H1 (cell line): ENCODE measurements at regions not wholly inside any gene's neighbourhood (a gene's known extent, or its start where the extent isn't known, plus 50 kb on each side); places are given as distances from the start of the nearest gene placed in this dataset.

Source experiments
- CTCF ChIA-PET: fragments of 300-600 bp; sonication (Branson Sonifier 250); formaldehyde crosslinking; loops from one replicate; lab custom pipeline; 2021; ENCODE audit not compliant: partially characterized antibody; lab: Charles Lee
- POLR2A ChIA-PET: fragments of 300-600 bp; sonication (Branson Sonifier 250); formaldehyde crosslinking; loops from one replicate; lab custom pipeline; 2021; ENCODE audit warnings: inconsistent platforms; ENCODE audit not compliant: partially characterized antibody; lab: Charles Lee
- DNase-seq, 2 experiments: peaks; one replicate each; pipeline versions ENCODE4 v3.0.0 to v3.0.0-alpha.2; 2010 to 2022; ENCODE audit warnings: low spot score in 2 of 2, low read depth in 1 of 2, mixed read lengths in 1 of 2
- FAIRE-seq: peaks from 2 replicates; lab custom pipeline; 2011; peaks lifted over from hg19 to GRCh38; lab: Jason Lieb, UNC
- H2AFZ ChIP-seq: 2 replicates; pipeline ENCODE4 v1.8.1; 2012; ENCODE audit warnings: low read length, inconsistent platforms
- H2AK5ac ChIP-seq: 2 replicates; pipeline ENCODE4 v1.6.1; 2013; ENCODE audit warnings: low read depth, low read length
- H2BK120ac ChIP-seq: replicated peaks from 2 replicates; pipeline ENCODE3; 2013; ENCODE audit warnings: low read depth, low read length, inconsistent platforms
- H2BK12ac ChIP-seq: 2 replicates; pipeline ENCODE4 v1.6.1; 2013; ENCODE audit warnings: low read depth, low read length
- H2BK15ac ChIP-seq: 2 replicates; pipeline ENCODE4 v1.6.1; 2013; ENCODE audit warnings: low read length
- H2BK20ac ChIP-seq: 2 replicates; pipeline ENCODE4 v1.6.1; 2013; ENCODE audit warnings: low read length
- H2BK5ac ChIP-seq: 2 replicates; pipeline ENCODE4 v1.6.1; 2013; ENCODE audit warnings: low read depth, low read length
- H3K14ac ChIP-seq: 2 replicates; pipeline ENCODE4 v1.6.1; 2013; ENCODE audit warnings: inconsistent platforms; ENCODE audit not compliant: insufficient read length
- H3K18ac ChIP-seq: 2 replicates; pipeline ENCODE4 v1.6.1; 2013; ENCODE audit warnings: low read length; ENCODE audit errors: extremely low read depth
- H3K23ac ChIP-seq: 2 replicates; pipeline ENCODE4 v1.6.1; 2013; ENCODE audit warnings: inconsistent platforms; ENCODE audit not compliant: insufficient read length
- H3K23me2 ChIP-seq: 2 replicates; pipeline ENCODE4 v1.6.1; 2013; ENCODE audit warnings: low read depth, low read length
- H3K27ac ChIP-seq: 2 replicates; pipeline ENCODE4 v1.6.1; 2011; ENCODE audit warnings: low read depth, low read length, inconsistent platforms
- H3K27me3 ChIP-seq, 4 experiments: replicated peaks in 1 of 4; 1 replicate in 1 of 4; 2 replicates in 3 of 4; pipeline versions ENCODE4 v1.6.1 to v1.8.1; 2011 to 2013; ENCODE audit warnings: low read length in 3 of 4, mild to moderate bottlenecking in 3 of 4, inconsistent platforms in 2 of 4, mixed read lengths in 2 of 4, moderate library complexity in 1 of 4; ENCODE audit not compliant: control insufficient read depth in 3 of 4, insufficient read depth in 3 of 4; ENCODE audit errors: extremely low read depth in 1 of 4
- H3K36me3 ChIP-seq, 4 experiments: 2 replicates each; pipeline versions ENCODE4 v1.6.1 to v1.8.1; 2011 to 2013; ENCODE audit warnings: mild to moderate bottlenecking in 4 of 4, low read length in 3 of 4, moderate library complexity in 2 of 4, control low read depth in 1 of 4, inconsistent platforms in 1 of 4; ENCODE audit not compliant: insufficient read depth in 4 of 4, control insufficient read depth in 2 of 4
- H3K4ac ChIP-seq: replicated peaks from 2 replicates; pipeline ENCODE3; 2013; ENCODE audit warnings: low read length, low read depth, mixed read lengths, inconsistent platforms; ENCODE audit not compliant: insufficient read length
- H3K4me1 ChIP-seq, 4 experiments: replicated peaks in 1 of 4; 1 replicate in 1 of 4; 2 replicates in 3 of 4; pipeline versions ENCODE4 v1.6.1 to v1.8.1; 2011 to 2013; ENCODE audit warnings: low read length in 3 of 4, inconsistent platforms in 2 of 4, mixed read lengths in 1 of 4; ENCODE audit not compliant: insufficient read depth in 4 of 4, control insufficient read depth in 3 of 4
- H3K4me2 ChIP-seq, 2 experiments: 2 replicates each; pipeline versions ENCODE4 v1.6.1 to v1.8.1; 2011 to 2013; ENCODE audit warnings: low read depth in 2 of 2, low read length in 2 of 2, control low read depth in 1 of 2, inconsistent platforms in 1 of 2, mild to moderate bottlenecking in 1 of 2; ENCODE audit not compliant: insufficient read depth in 1 of 2
- H3K4me3 ChIP-seq, 4 experiments: fragments of 200-600, 300-600 bp in 1 of 4; sonication (generic), shearing (Covaris generic), sonication (Bioruptor Twin) in 1 of 4; 2 replicates each; pipeline versions ENCODE4 v1.5.1 to v1.8.1; 2011 to 2016; ENCODE audit warnings: low read length in 4 of 4, low read depth in 3 of 4, control low read depth in 2 of 4, inconsistent platforms in 2 of 4, mild to moderate bottlenecking in 2 of 4, mixed read lengths in 1 of 4, moderate library complexity in 1 of 4; ENCODE audit not compliant: insufficient read depth in 2 of 4; ENCODE audit errors: extremely low read depth in 1 of 4
- H3K56ac ChIP-seq: replicated peaks from 2 replicates; pipeline ENCODE3; 2013; ENCODE audit warnings: low read depth, mild to moderate bottlenecking, mixed read lengths, low read length, inconsistent platforms; ENCODE audit not compliant: insufficient read length
- H3K79me1 ChIP-seq: 2 replicates; pipeline ENCODE4 v1.6.1; 2013; ENCODE audit warnings: low read depth, low read length, control low read depth
- H3K79me2 ChIP-seq, 2 experiments: 2 replicates each; pipeline versions ENCODE4 v1.6.1 to v1.8.1; 2012 to 2013; ENCODE audit warnings: low read length in 2 of 2, mild to moderate bottlenecking in 2 of 2, inconsistent platforms in 1 of 2; ENCODE audit not compliant: insufficient read depth in 2 of 2, control insufficient read depth in 1 of 2
- H3K9ac ChIP-seq, 4 experiments: replicated peaks in 1 of 4; 1 replicate in 1 of 4; 2 replicates in 3 of 4; pipeline versions ENCODE4 v1.6.1 to v1.8.1; 2011 to 2013; ENCODE audit warnings: low read depth in 3 of 4, low read length in 3 of 4, control low read depth in 2 of 4, mild to moderate bottlenecking in 2 of 4, moderate library complexity in 2 of 4, inconsistent platforms in 1 of 4; ENCODE audit errors: extremely low read depth in 1 of 4
- H3K9me3 ChIP-seq, 2 experiments: 2 replicates each; pipeline versions ENCODE4 v1.6.1 to v1.8.1; 2012 to 2013; ENCODE audit warnings: mild to moderate bottlenecking in 2 of 2, moderate library complexity in 2 of 2, control low read depth in 1 of 2, inconsistent platforms in 1 of 2, low read depth in 1 of 2, low read length in 1 of 2, mixed read lengths in 1 of 2; ENCODE audit not compliant: insufficient read depth in 2 of 2
- H4K20me1 ChIP-seq, 2 experiments: replicated peaks in 1 of 2; 2 replicates each; pipeline versions ENCODE3 to v1.8.1; 2011 to 2013; ENCODE audit warnings: inconsistent platforms in 2 of 2, low read length in 2 of 2, mild to moderate bottlenecking in 1 of 2; ENCODE audit not compliant: insufficient read depth in 2 of 2, control insufficient read depth in 1 of 2
- H4K5ac ChIP-seq: 2 replicates; pipeline ENCODE4 v1.6.1; 2013; ENCODE audit warnings: low read length, low read depth, mixed read lengths, inconsistent platforms; ENCODE audit not compliant: insufficient read length
- H4K8ac ChIP-seq: 2 replicates; pipeline ENCODE4 v1.8.0; 2013; ENCODE audit warnings: mild to moderate bottlenecking, moderate library complexity, low read length, inconsistent platforms; ENCODE audit not compliant: insufficient read depth; ENCODE audit errors: extremely low read depth
- H4K91ac ChIP-seq: replicated peaks from 2 replicates; pipeline ENCODE3; 2013; ENCODE audit warnings: low read length, mixed read lengths, inconsistent platforms; ENCODE audit not compliant: insufficient read length
- ATF3 ChIP-seq: IDR thresholded peaks from 2 replicates; pipeline ENCODE4 v1.6.1; 2011; ENCODE audit warnings: low read depth, mild to moderate bottlenecking, low read length; ENCODE audit not compliant: insufficient read depth
- BACH1 ChIP-seq: IDR thresholded peaks from 2 replicates; pipeline ENCODE4 v1.6.1; 2012; ENCODE audit warnings: low read length, improper control_type of control experiment
- BRCA1 ChIP-seq: IDR thresholded peaks from 2 replicates; pipeline ENCODE4 v1.6.1; 2012; ENCODE audit warnings: low read depth, low read length, improper control_type of control experiment
- CBX5 ChIP-seq: fragments of 300-800, 300-1000 bp; sonication (generic); IDR thresholded peaks from 2 replicates; pipeline ENCODE4 v1.7.1; 2016; ENCODE audit warnings: antibody characterized with exemption, low read length, low read depth
- CREB1 ChIP-seq: IDR thresholded peaks from 2 replicates; pipeline ENCODE4 v1.6.1; 2012; ENCODE audit warnings: inconsistent platforms
- EGR1 ChIP-seq: IDR thresholded peaks from 2 replicates; pipeline ENCODE4 v1.6.1; 2011; ENCODE audit warnings: low read depth, low read length, borderline replicate concordance
- PHF8 ChIP-seq: fragments of 200-600 bp; sonication (generic); conservative IDR thresholded peaks from 2 replicates; pipeline ENCODE4 v1.7.1; 2012; ENCODE audit warnings: low read depth, mild to moderate bottlenecking, inconsistent platforms, low read length, moderate library complexity
- RAD21 ChIP-seq, 2 experiments: IDR thresholded peaks in 1 of 2; conservative IDR thresholded peaks in 1 of 2; 2 replicates each; pipeline ENCODE4 v1.6.1; 2011; ENCODE audit warnings: low read depth in 2 of 2, low read length in 2 of 2, improper control_type of control experiment in 1 of 2, inconsistent platforms in 1 of 2, mild to moderate bottlenecking in 1 of 2, moderate library complexity in 1 of 2
- RNF2 ChIP-seq: fragments of 200-900, 300-1000 bp; sonication (generic); IDR thresholded peaks from 2 replicates; pipeline ENCODE4 v1.7.1; 2016; ENCODE audit warnings: borderline replicate concordance, low read depth, mild to moderate bottlenecking, antibody characterized with exemption, low read length; ENCODE audit not compliant: poor library complexity, severe bottlenecking; ENCODE audit errors: missing control alignments
- TAF1 ChIP-seq: IDR thresholded peaks from 2 replicates; pipeline ENCODE4 v1.6.1; 2011; ENCODE audit warnings: mild to moderate bottlenecking, low read depth, low read length
- TCF12 ChIP-seq: IDR thresholded peaks from 2 replicates; pipeline ENCODE4 v1.6.1; 2011; ENCODE audit warnings: low read depth, mild to moderate bottlenecking, low read length
- USF2 ChIP-seq: IDR thresholded peaks from 2 replicates; pipeline ENCODE4 v1.6.1; 2011; ENCODE audit warnings: low read length, improper control_type of control experiment
- WGBS, 2 experiments: shearing (Covaris generic) in 1 of 2; methylation state at CpG; one replicate each; pipeline versions ENCODE4 v1.1.6 to v1.1.7; 2013 to 2015; ENCODE audit warnings: low lambda C conversion rate in 2 of 2, mixed read lengths in 2 of 2, inconsistent platforms in 1 of 2, low coverage in 1 of 2, missing lambda C conversion rate in 1 of 2; ENCODE audit not compliant: insufficient replicate concordance in 2 of 2, insufficient coverage in 1 of 2, insufficient read length in 1 of 2; ENCODE audit errors: extremely low coverage in 1 of 2, missing lambda C conversion rate in 1 of 2; 5-methylcytosine and 5-hydroxymethylcytosine counted together

GRCh38 chr2:147094077-147094476 is 750.8 kb upstream of the ACVR2A start:
- H4K5ac ChIP-seq, result no peak overlapping the region
- H3K27ac ChIP-seq, result no peak overlapping the region
- H3K79me2 ChIP-seq, result no peaks in the 10 kb centered on the region
- H3K9ac ChIP-seq, result no peak overlapping the region
- no peaks in the 10 kb centered on the region for H4K20me1 ChIP-seq
- H2BK120ac ChIP-seq, result no peak overlapping the region
- H3K36me3 ChIP-seq, result no peaks in the 10 kb centered on the region
- WGBS, 2 experiments, result 13% methylated on average over 4 of the region's 4 CpGs; no CpG with 5 or more reads in 1 of the 2 experiments
- POLR2A ChIA-PET, result interaction anchor here (0.6 kb wide), 1 partner anchor 13 kb away, joined by 3 read pairs; no protein-coding TSS in a partner anchor
- H3K79me1 ChIP-seq, result no peaks in the 10 kb centered on the region
- no peak overlapping the region for H3K56ac ChIP-seq
- no peak for FAIRE-seq
- H3K18ac ChIP-seq, result no peak overlapping the region
- no peak overlapping the region for H4K8ac ChIP-seq
- peak overlapping the region in 1 of 4 experiments; percentile 8; a peak in 1 of 8 replicates for H3K4me3 ChIP-seq
- H3K23ac ChIP-seq, result no peak overlapping the region
- no peaks in the 10 kb centered on the region for H3K9me3 ChIP-seq
- peaks cover 0 to 8% (median 2%) of the 10 kb centered on the region in 4 experiments; a peak in 3 of 7 replicates for H3K4me1 ChIP-seq
- H2AK5ac ChIP-seq, result no peak overlapping the region
- no peak for DNase-seq
- H2BK5ac ChIP-seq, result no peak overlapping the region
- no peak overlapping the region for H3K4me2 ChIP-seq
- no peak overlapping the region for H3K4ac ChIP-seq
- no peak overlapping the region for H2BK20ac ChIP-seq
- no peaks in the 10 kb centered on the region for H3K23me2 ChIP-seq
- no peak overlapping the region for H2AFZ ChIP-seq
- H2BK15ac ChIP-seq, result no peak overlapping the region
- H4K91ac ChIP-seq, result no peak overlapping the region
- no peak overlapping the region for H3K14ac ChIP-seq
- no peak overlapping the region for H2BK12ac ChIP-seq
- peaks cover 0 to 7% (median 3%) of the 10 kb centered on the region in 4 experiments; a peak in 4 of 7 replicates for H3K27me3 ChIP-seq
- CTCF ChIA-PET, result interaction anchor here (0.6 to 4.6 kb wide), 8 partner anchors 9 to 815 kb away, joined by 3 to 25 read pairs (median 3); no protein-coding TSS in a partner anchor
- TF ChIP-seq EGR1 (no peak), CREB1 (no peak), CBX5 (no peak), RAD21 (IDR thresholded peaks at IDR 0.05 in 1 of 2, conservative IDR thresholded peaks at IDR 0.05 in 1 of 2; ENCODE audit: low read depth in 2 of 2, low read length in 2 of 2) (no peak), BACH1 (no peak), PHF8 (no peak), BRCA1 (no peak), RNF2 (no peak), TCF12 (no peak), USF2 (no peak), TAF1 (no peak), ATF3 (no peak)
